ENCODE measurements at regions not wholly inside any gene's neighbourhood (a gene's known extent, or its start where the extent isn't known, plus 50 kb on each side); places are given as distances from the start of the nearest gene placed in this dataset.

DNA sequence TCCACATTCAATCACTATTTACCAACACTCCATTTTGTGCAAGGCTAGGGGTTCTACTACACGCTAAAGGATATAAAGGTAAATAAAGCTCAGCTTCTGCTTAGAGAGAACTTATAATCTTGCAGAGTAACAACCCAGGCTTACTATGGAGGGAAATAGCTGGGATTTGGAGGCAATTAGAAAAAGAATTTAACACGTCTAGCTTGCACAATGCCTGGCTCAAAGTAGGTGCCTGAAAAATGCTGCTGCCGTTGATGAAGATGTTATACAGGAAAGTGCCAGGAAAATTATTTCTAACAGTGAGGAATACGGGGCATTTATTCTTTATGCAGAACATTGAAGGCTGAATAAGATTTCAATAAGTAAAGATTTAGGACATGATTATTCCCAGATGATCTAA lies 214.2 kb downstream of the KITLG start:
- Histone ChIP-seq H3K36me3 (ENCODE audit: control insufficient read depth in 2 of 2, extremely low read depth in 1 of 2, insufficient read depth in 2 of 2, low read length in 2 of 2) (no peaks in the 10 kb centered on the region), H3K9me3 (replicated peaks; ENCODE audit: control insufficient read depth, insufficient read depth, low read length) (no peaks in the 10 kb centered on the region), H2AFZ (ENCODE audit: low read depth, low read length) (no peak overlapping the region), H3K79me2 (ENCODE audit: control insufficient read depth, insufficient read depth, low read length) (no peaks in the 10 kb centered on the region), H3K9ac (replicated peaks; ENCODE audit: extremely low read depth, insufficient read depth, low read length) (no peak overlapping the region), H3K4me3 (replicated peaks in 1 of 3; ENCODE audit: insufficient read depth in 1 of 3, low read depth in 1 of 3, low read length in 3 of 3) (no peak overlapping the region), H3K9me1 (replicated peaks; ENCODE audit: control insufficient read depth, extremely low read depth, insufficient read depth, low read length) (no peaks in the 10 kb centered on the region), H3K4me2 (ENCODE audit: insufficient read depth, low read length) (no peak overlapping the region), H3K4me1 (ENCODE audit: control insufficient read depth, extremely low read depth, insufficient read depth, low read length) (no peaks in the 10 kb centered on the region), H3K27me3 (ENCODE audit: control insufficient read depth in 2 of 2, insufficient read depth in 2 of 2, low read length in 2 of 2) (no peaks in the 10 kb centered on the region), H4K20me1 (replicated peaks; ENCODE audit: control insufficient read depth, extremely low read depth, insufficient read depth, low read length) (no peaks in the 10 kb centered on the region), H3K27ac (ENCODE audit: insufficient read depth, low read depth, low read length) (no peak overlapping the region)
- FAIRE-seq = no peak
- no TSS peak for BruUV-seq (replicated peaks)
- DNase-seq (ENCODE audit: low read depth, low spot score) = no peak
- TF ChIP-seq POLR2AphosphoS5 (IDR thresholded peaks at IDR 0.05; ENCODE audit: insufficient read depth, low read depth, low read length) (no peak), EZH2 (IDR thresholded peaks at IDR 0.05; ENCODE audit: borderline replicate concordance, low read depth, low read length, severe bottlenecking) (no peak), GATA2 (IDR thresholded peaks at IDR 0.05; ENCODE audit: insufficient read depth, insufficient read length, low read depth, low read length) (no peak), POLR2A (IDR thresholded peaks at IDR 0.05; ENCODE audit: low read depth, low read length) (no peak), FOS (IDR thresholded peaks at IDR 0.05; ENCODE audit: borderline replicate concordance, insufficient read depth, low read length) (no peak)
- TF ChIP-seq, protein P1, sequence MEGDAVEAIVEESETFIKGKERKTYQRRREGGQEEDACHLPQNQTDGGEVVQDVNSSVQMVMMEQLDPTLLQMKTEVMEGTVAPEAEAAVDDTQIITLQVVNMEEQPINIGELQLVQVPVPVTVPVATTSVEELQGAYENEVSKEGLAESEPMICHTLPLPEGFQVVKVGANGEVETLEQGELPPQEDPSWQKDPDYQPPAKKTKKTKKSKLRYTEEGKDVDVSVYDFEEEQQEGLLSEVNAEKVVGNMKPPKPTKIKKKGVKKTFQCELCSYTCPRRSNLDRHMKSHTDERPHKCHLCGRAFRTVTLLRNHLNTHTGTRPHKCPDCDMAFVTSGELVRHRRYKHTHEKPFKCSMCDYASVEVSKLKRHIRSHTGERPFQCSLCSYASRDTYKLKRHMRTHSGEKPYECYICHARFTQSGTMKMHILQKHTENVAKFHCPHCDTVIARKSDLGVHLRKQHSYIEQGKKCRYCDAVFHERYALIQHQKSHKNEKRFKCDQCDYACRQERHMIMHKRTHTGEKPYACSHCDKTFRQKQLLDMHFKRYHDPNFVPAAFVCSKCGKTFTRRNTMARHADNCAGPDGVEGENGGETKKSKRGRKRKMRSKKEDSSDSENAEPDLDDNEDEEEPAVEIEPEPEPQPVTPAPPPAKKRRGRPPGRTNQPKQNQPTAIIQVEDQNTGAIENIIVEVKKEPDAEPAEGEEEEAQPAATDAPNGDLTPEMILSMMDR (IDR thresholded peaks at IDR 0.05; ENCODE audit: extremely low read depth in 1 of 2, insufficient read depth in 1 of 2, low read depth in 1 of 2, low read length in 2 of 2) = no peak
- TF ChIP-seq, protein P2, sequence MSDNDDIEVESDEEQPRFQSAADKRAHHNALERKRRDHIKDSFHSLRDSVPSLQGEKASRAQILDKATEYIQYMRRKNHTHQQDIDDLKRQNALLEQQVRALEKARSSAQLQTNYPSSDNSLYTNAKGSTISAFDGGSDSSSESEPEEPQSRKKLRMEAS (IDR thresholded peaks at IDR 0.05; ENCODE audit: insufficient read depth, insufficient read length) = no peak
- CTCF ChIA-PET = interaction anchor here (1.6 kb wide), 2 partner anchors 23 to 27 kb away, joined by 3 to 4 read pairs; no protein-coding TSS in a partner anchor
- POLR2A ChIA-PET = no interaction called here
- dilution Hi-C loops (cut with MboI; ENCODE audit: extremely low pct_ligation_motif_present, low sequenced_read_pairs) = no loop called here
- intact Hi-C loops (cut with micrococcal nuclease) = no loop called here

Data from endothelial cell of umbilical vein (primary cell).